ENCODE measurements at regions not wholly inside any gene's neighbourhood (a gene's known extent, or its start where the extent isn't known, plus 50 kb on each side); places are given as distances from the start of the nearest gene placed in this dataset.
"Not testable (repeated sequence)": the region's sequence is repeated elsewhere in the genome, so short reads cannot be mapped to it uniquely, and the experiment has no call there.

GRCh38 chr2:184041777-184042176, 556.6 kb upstream of the ZNF804A start:
- Histone ChIP-seq H3K27ac (no peak overlapping the region), H3K27me3 (no peaks in the 10 kb centered on the region), H3K9me3 (no peaks in the 10 kb centered on the region), H3K4me3 (replicated peaks in 1 of 3) (no peak overlapping the region), H3K36me3 (no peaks in the 10 kb centered on the region), H3K4me1 (no peaks in the 10 kb centered on the region)
- DNase-seq: no peak
- 89 to 90% methylated on average over 4 of the region's 4 CpGs for WGBS, 2 donors
- intact Hi-C loops (cut with DNase I): no loop called here
- TF ChIP-seq POLR2A (IDR thresholded peaks at IDR 0.05): no peak
- no peak for TF ChIP-seq CTCF (IDR thresholded peaks at IDR 0.05)

DNA sequence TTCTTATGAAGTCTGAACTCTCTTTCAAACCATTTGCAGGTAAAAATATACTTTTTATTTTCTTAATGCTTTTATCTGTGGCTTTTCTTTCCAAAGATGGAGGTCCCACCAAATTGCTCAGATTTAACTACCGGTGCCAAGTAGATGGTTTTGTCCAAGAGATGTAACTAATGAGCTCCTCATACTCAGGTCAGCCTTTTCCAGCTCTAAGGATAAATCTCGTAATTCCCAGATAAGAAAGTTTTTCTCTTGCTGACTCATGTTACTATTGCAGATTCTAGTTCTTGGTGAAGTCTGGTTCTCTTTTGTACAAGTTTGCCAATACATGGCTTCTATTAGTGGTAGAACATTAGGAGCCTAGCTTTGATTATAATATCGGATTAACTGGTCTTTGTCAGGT, 550.8 kb upstream of the ZNF804A start:
- TF ChIP-seq CTCF (IDR thresholded peaks at IDR 0.05) (no peak), POLR2A (IDR thresholded peaks at IDR 0.05) (no peak)
- Histone ChIP-seq H3K27ac (no peak overlapping the region), H3K9me3 (no peaks in the 10 kb centered on the region), H3K36me3 (no peaks in the 10 kb centered on the region), H3K4me1 (no peaks in the 10 kb centered on the region), H3K4me3 (replicated peaks in 1 of 3) (no peak overlapping the region), H3K27me3 (no peaks in the 10 kb centered on the region)
- intact Hi-C loops (cut with DNase I): no loop called here
- no peak for DNase-seq
- WGBS, 2 donors: 31 to 64% methylated on average over 3 of the region's 3 CpGs

- WGBS, 2 donors: 92 to 93% methylated on average over 2 of the region's 2 CpGs
- intact Hi-C loops (cut with DNase I): no loop called here
- no peaks in the 10 kb centered on the region for H3K9me3 ChIP-seq
Observed at GRCh38 chr2:184049566-184049965, 548.8 kb upstream of the ZNF804A start.

GRCh38 chr2:184053326-184053725, 545.0 kb upstream of the ZNF804A start:
- intact Hi-C loops (cut with DNase I): no loop called here
- no peak for DNase-seq
- no peaks in the 10 kb centered on the region for H3K4me1 ChIP-seq
- H3K27me3 ChIP-seq: no peaks in the 10 kb centered on the region
- TF ChIP-seq CTCF (IDR thresholded peaks at IDR 0.05): no peak
- no peak for TF ChIP-seq POLR2A (IDR thresholded peaks at IDR 0.05)
- H3K4me3 ChIP-seq (replicated peaks in 1 of 3): no peak overlapping the region
- no peaks in the 10 kb centered on the region for H3K9me3 ChIP-seq
- H3K36me3 ChIP-seq: no peaks in the 10 kb centered on the region
- WGBS, 2 donors: 37 to 46% methylated on average over 3 of the region's 3 CpGs
- H3K27ac ChIP-seq: no peak overlapping the region

More at GRCh38 chr2:184049566-184049965, 548.8 kb upstream of the ZNF804A start:
- Histone ChIP-seq H3K27me3 (no peaks in the 10 kb centered on the region), H3K4me3 (replicated peaks in 1 of 3) (no peak overlapping the region), H3K4me1 (no peaks in the 10 kb centered on the region), H3K36me3 (no peaks in the 10 kb centered on the region), H3K27ac (no peak overlapping the region)
- no peak for DNase-seq
- TF ChIP-seq CTCF (IDR thresholded peaks at IDR 0.05): no peak
- TF ChIP-seq POLR2A (IDR thresholded peaks at IDR 0.05): no peak

DNA sequence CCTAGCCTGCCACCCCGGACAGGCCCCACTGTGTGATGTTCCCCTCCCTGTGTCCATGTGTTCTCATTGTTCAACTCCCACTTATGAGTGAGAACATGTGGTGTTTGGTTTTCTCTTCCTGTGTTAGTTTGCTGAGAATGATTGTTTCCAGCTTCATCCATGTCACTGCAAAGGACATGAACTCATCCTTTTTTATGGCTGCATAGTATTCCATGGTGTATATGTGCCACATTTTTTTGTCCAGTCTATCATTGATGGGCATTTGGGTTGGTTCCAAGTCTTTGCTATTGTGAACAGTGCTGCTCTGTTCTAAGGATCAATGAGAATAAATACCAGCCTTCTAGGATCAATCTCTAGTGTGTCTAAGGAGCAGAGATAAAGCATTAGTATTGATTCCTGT, 543.9 kb upstream of the ZNF804A start:
- DNase-seq; H3K4me3 ChIP-seq (replicated peaks in 1 of 3); H3K36me3 ChIP-seq; H3K27me3 ChIP-seq; H3K4me1 ChIP-seq; intact Hi-C loops (cut with DNase I); H3K9me3 ChIP-seq; H3K27ac ChIP-seq: not testable (repeated sequence)
- WGBS, 2 donors: 97 to 100% methylated on average over 1 of the region's 1 CpG

- intact Hi-C loops (cut with DNase I): no loop called here
- no peaks in the 10 kb centered on the region for H3K4me1 ChIP-seq
- H3K36me3 ChIP-seq: no peaks in the 10 kb centered on the region
- DNase-seq: no peak
- no peak overlapping the region for H3K27ac ChIP-seq
- no peaks in the 10 kb centered on the region for H3K27me3 ChIP-seq
- WGBS, 2 donors: 88 to 90% methylated on average over 4 of the region's 4 CpGs
- no peaks in the 10 kb centered on the region for H3K9me3 ChIP-seq
- no peak overlapping the region for H3K4me3 ChIP-seq (replicated peaks in 1 of 3)
- TF ChIP-seq POLR2A (IDR thresholded peaks at IDR 0.05) (no peak), CTCF (IDR thresholded peaks at IDR 0.05) (no peak)
Observed at GRCh38 chr2:184057910-184058309, 540.4 kb upstream of the ZNF804A start.

- H3K36me3 ChIP-seq; H3K4me1 ChIP-seq; H3K9me3 ChIP-seq; intact Hi-C loops (cut with DNase I); H3K4me3 ChIP-seq (replicated peaks in 1 of 3); H3K27me3 ChIP-seq; DNase-seq; H3K27ac ChIP-seq: not testable (repeated sequence)
- WGBS, 2 donors: 93 to 95% methylated on average over 3 of the region's 3 CpGs
Observed at GRCh38 chr2:184060268-184060667, 538.1 kb upstream of the ZNF804A start.

Data from thyroid gland (tissue), 4 donors.